ENCODE measurements at regions not wholly inside any gene's neighbourhood (a gene's known extent, or its start where the extent isn't known, plus 50 kb on each side); places are given as distances from the start of the nearest gene placed in this dataset.
"Not testable (repeated sequence)": the region's sequence is repeated elsewhere in the genome, so short reads cannot be mapped to it uniquely, and the experiment has no call there.

DNA sequence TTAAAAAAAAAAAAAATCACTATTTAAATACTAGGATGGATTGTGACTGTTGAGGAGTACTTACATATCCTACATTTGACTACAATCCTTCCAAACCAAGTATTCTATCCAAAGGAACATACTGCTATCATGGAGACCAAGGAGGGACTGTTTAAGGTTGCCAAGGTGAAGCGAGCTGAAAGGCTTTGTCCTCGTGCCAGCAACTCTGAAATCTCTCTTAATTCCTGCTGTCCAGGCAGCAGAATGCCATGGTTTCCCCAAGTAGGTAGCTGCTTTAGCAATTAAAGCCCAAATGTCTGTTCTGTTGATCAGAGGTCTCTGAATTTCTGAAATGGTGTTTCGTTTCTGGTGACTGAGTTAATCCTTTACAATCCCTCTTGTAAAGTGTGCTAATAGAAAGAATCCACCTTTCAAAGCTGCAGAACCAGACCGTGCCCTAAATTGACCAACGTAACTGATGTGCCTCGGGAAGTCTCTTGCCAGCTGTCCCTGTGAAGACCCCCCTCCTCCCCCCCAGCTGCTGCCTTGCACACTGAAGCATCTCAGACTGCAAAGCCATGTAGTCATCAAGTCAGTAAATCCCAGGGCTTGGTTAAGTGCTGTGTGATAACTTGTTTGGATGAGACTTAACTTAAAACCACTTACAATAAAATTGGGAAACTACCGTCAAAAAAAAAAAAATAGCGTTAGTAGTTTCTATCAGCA lies 210.9 kb downstream of the CYLC2 start:
- H3K27ac Mint-ChIP-seq, H3K4me1 Mint-ChIP-seq, H3K27me3 Mint-ChIP-seq, H3K4me3 Mint-ChIP-seq, H3K36me3 Mint-ChIP-seq: not testable (repeated sequence)
- H3K9me3 Mint-ChIP-seq, result peaks cover 25% of the 10 kb centered on the region

DNA sequence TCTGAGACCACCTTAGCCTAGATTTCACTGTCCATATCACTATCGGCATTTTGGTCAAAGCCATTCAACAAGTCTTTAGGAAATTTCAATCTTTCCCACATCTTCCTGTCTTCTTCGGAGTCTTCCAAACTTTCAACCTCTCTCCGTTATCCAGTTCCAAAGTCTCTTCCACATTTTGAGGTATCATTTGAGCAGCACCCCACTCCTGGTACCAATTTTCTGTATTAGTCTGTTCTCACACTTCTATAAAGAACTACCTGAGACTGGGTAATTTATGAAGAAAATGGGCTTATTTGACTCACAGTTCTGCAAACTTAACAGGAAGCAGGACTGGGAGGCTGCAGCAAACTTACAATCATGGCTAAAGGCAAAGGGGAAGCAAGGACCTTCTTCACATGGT lies 215.5 kb downstream of the CYLC2 start:
- Mint-ChIP-seq H3K36me3 (no peaks in the 10 kb centered on the region), H3K27ac (no peak overlapping the region), H3K27me3 (no peaks in the 10 kb centered on the region), H3K4me3 (no peak overlapping the region), H3K4me1 (no peaks in the 10 kb centered on the region), H3K9me3 (peaks cover 20% of the 10 kb centered on the region)

DNA sequence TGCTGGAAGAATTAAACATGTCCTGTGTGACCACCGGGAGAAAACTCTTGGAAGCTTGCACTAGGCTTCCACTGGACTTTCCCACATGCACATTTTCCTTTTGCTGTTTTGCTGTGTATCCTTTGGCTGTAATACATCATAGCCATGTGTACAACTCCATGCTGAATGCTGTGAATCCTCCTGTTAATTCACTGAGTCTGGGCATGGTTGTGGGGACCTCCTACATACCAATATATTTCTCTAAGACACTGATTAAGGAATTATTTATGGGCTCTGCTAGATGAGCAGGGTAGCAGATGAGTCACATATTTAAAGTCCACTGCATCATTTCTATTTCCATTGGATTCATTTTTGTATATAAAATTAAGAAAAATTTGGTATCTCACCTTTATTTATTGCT lies 220.1 kb downstream of the CYLC2 start:
- peaks cover 11% of the 10 kb centered on the region for H3K9me3 Mint-ChIP-seq
- no peaks in the 10 kb centered on the region for H3K36me3 Mint-ChIP-seq
- no peak overlapping the region for H3K27ac Mint-ChIP-seq
- no peaks in the 10 kb centered on the region for H3K4me1 Mint-ChIP-seq
- no peak overlapping the region for H3K4me3 Mint-ChIP-seq
- H3K27me3 Mint-ChIP-seq, result no peaks in the 10 kb centered on the region

DNA sequence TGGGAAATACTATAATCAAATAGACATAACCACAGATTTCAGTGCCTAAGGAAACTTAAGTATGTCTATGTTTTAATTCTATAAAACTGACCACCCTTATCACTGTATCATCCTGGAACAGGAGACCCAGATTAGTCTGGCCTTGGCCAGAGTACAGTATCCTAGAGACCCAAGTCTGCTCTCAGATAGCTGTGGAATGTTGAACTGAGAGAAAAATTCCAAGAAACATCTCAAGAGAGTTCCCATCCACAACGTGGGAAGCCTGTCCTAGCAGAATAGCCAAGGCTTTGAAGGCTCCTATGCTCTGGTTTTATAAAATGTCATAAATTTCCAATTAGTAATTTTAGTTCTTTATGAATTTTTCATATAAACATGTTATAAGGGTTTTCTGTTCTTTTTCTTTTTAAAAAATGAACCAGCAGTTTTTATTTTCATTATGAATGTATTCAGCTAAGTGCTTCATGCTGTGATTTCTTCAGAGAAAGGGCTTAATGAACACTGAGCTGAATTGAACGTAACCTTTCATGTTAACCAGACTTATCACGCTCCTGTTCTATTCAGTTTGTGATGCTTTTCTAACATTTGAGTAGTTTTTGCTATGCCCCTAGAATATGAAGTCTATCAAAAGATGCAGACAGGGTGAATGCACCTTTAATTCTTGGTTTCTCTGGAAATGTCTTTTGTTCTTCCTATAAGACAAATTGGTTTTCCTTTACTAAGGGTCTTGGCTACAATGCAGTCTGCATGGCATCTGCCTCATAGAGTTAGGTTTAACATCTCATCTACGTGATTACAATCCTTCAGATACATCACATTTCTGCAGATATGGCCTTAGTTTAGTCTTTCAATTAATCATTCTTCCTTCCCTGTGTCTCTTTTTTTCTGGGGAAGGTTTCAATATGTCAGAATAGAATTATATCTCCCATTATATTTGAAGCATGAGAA lies 230.8 kb downstream of the CYLC2 start:
- Mint-ChIP-seq H3K9me3 (peaks cover 7% of the 10 kb centered on the region), H3K4me3 (no peak overlapping the region), H3K36me3 (no peaks in the 10 kb centered on the region), H3K27me3 (no peaks in the 10 kb centered on the region), H3K27ac (no peak overlapping the region), H3K4me1 (no peaks in the 10 kb centered on the region)

DNA sequence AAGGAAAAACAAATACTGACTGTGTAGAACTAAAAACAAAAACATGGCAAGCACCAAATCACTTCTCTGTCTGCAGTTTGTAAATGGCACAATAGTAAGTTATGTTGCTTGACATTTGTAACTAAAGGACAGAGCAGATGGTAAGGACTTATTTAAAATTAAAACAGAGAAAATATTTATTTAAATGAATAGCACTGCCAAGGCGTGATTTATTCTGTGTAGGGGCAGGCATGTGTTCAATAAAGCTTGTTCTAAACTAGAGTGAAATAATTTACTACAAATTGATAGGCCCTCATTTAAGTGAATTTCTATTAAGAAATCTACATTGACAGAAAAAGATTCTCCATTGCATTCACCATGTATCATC lies 231.5 kb downstream of the CYLC2 start:
- Mint-ChIP-seq H3K27ac (no peak overlapping the region), H3K36me3 (no peaks in the 10 kb centered on the region), H3K4me3 (no peak overlapping the region), H3K9me3 (peaks cover 4% of the 10 kb centered on the region), H3K27me3 (no peaks in the 10 kb centered on the region), H3K4me1 (no peaks in the 10 kb centered on the region)

DNA sequence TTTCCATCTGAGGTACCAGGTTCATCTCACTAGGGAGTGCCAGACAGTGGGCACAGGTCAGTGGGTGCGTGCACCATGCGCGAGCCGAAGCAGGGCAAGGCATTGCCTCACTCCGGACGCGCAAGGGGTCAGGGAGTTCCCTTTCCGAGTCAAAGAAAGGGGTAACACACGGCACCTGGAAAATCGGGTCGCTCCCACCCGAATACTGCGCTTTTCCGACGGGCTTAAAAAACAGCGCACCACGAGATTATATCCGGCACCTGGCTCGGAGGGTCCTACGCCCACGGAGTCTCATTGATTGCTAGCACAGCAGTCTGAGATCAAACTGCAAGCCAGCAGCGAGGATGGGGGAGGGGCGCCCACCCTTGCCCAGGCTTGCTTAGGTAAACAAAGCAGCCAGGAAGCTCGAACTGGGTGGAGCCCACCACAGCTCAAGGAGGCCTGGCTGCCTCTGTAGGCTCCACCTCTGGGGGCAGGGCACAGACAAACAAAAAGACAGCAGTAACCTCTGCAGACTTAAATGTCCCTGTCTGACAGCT lies 242.5 kb downstream of the CYLC2 start:
- not testable (repeated sequence) for H3K4me1 Mint-ChIP-seq, H3K27me3 Mint-ChIP-seq, H3K36me3 Mint-ChIP-seq, H3K27ac Mint-ChIP-seq, H3K4me3 Mint-ChIP-seq, H3K9me3 Mint-ChIP-seq

DNA sequence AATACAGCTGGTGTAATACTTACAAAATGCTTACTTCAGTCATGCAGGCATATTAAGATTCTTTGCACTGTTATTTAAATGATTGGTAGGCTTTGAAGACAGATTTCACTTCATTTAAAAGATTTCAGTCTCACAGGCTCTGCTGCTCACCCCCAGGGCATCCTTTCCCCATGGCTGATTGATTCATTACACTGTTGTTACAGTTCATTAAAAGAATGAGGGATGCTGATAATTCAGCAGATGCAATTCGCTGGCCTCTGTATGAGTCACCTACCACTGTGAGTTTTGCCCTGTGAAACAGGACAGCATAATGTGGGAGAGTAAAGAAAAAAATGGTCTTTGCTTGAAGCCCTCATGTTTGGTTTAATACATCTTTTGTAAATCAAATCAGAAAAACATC lies 246.9 kb downstream of the CYLC2 start:
- no peak overlapping the region for H3K4me3 Mint-ChIP-seq
- peaks cover 6% of the 10 kb centered on the region for H3K9me3 Mint-ChIP-seq
- H3K27me3 Mint-ChIP-seq, result no peaks in the 10 kb centered on the region
- no peaks in the 10 kb centered on the region for H3K4me1 Mint-ChIP-seq
- H3K27ac Mint-ChIP-seq, result no peak overlapping the region
- no peaks in the 10 kb centered on the region for H3K36me3 Mint-ChIP-seq

DNA sequence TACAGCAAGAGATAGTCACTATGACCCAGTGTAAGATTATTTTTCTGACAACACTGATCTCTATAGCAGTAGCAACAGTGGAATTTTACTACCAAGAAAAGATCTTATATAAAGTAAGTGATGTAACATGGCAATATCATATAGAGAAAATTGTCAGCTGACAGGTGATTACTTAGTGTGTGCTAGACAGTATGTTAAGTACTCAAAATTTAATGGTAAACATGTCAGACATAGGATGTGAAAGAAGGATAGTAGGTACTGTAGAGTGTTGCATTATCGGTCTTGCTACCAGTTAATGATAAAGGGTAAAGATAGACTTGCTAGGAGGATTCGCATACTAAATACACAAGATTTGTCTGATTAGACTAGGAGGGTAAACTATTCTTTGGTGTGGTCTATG lies 247.4 kb downstream of the CYLC2 start:
- no peak overlapping the region for H3K27ac Mint-ChIP-seq
- no peaks in the 10 kb centered on the region for H3K27me3 Mint-ChIP-seq
- H3K36me3 Mint-ChIP-seq, result no peaks in the 10 kb centered on the region
- H3K9me3 Mint-ChIP-seq, result peaks cover 6% of the 10 kb centered on the region
- H3K4me1 Mint-ChIP-seq, result no peaks in the 10 kb centered on the region
- H3K4me3 Mint-ChIP-seq, result no peak overlapping the region

DNA sequence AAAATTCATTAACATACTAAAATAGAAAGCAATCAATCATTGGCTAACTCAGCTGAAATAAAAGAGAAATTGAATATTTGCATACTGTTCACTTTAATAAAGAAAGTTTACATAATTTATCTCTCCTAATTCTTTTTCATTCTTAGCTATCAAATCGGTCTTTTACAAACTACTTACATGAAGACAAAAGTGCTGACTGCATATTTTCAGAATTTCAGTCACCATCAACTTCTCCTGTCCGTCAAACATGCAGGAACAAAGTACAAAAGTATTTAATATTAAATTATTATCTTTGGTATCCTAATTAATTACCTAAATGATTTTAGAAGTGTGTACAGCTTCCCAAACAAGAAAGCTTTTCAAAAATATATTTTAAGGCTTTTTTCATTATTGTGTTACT lies 248.4 kb downstream of the CYLC2 start:
- H3K4me3 Mint-ChIP-seq, result no peak overlapping the region
- H3K9me3 Mint-ChIP-seq, result peaks cover 6% of the 10 kb centered on the region
- no peaks in the 10 kb centered on the region for H3K36me3 Mint-ChIP-seq
- no peaks in the 10 kb centered on the region for H3K27me3 Mint-ChIP-seq
- no peak overlapping the region for H3K27ac Mint-ChIP-seq
- no peaks in the 10 kb centered on the region for H3K4me1 Mint-ChIP-seq

DNA sequence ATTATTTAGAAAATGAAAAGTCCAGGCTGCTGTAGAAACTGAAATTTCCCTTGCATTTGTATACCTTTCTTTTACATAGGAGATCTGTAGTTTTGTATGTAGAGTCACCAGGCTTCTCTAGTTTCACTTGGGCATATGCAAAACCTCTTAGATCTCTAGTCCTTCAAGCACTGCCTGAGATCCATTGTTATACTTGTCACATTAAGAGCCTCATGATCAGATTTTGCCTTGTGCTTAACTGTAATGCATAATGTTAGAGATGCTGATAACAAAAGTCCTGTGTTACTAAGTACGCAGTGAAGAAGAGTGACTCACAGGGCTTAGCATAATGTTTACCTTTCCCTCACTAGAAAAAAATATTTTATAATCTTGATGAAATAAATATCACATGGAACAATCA lies 250.2 kb downstream of the CYLC2 start:
- Mint-ChIP-seq H3K4me1 (no peaks in the 10 kb centered on the region), H3K4me3 (no peak overlapping the region), H3K27me3 (no peaks in the 10 kb centered on the region), H3K27ac (no peak overlapping the region), H3K36me3 (no peaks in the 10 kb centered on the region), H3K9me3 (peaks cover 6% of the 10 kb centered on the region)

DNA sequence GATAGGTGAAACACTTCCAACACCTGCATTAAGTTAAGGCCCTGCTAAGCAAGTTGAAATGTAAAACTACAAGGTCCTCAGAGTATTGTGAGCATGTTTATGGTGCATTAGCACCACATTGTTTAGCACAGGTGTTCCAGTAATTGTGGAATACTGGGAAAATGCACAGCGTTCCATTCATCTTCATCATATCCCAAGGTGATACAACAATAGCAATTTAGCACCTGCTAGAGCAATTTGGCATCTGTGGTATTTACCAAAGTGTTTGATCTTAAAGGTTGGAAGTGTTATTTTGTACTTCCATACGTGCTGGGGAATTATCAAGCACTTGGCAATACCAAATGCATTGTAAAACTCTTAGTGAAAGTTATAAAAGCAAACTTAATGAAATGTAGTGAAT lies 266.8 kb downstream of the CYLC2 start:
- Mint-ChIP-seq H3K36me3 (no peaks in the 10 kb centered on the region), H3K4me1 (no peaks in the 10 kb centered on the region), H3K9me3 (peaks cover 5% of the 10 kb centered on the region), H3K27ac (no peak overlapping the region), H3K27me3 (no peaks in the 10 kb centered on the region), H3K4me3 (no peak overlapping the region)

DNA sequence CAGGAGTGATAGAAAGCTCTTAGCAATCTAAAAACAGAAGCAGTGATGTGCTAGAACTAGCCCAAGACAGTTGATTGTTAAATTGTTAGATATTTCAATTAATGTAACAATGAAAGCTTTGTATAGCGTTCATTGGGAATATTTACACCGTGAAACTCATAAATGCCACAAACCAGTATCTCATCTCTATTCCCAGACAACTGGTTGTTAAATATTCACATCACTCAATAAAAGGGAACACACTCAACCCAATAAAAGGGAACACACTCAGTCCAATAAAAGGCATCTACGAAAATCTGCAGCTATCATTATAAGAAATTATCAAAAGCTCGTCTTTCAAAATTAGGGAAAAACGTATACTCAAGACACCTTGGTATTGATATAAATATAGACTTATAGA lies 270.9 kb downstream of the CYLC2 start:
- Mint-ChIP-seq H3K27ac (no peak overlapping the region), H3K36me3 (no peaks in the 10 kb centered on the region), H3K4me1 (no peaks in the 10 kb centered on the region), H3K27me3 (no peaks in the 10 kb centered on the region), H3K4me3 (no peak overlapping the region), H3K9me3 (peaks cover 5% of the 10 kb centered on the region)

DNA sequence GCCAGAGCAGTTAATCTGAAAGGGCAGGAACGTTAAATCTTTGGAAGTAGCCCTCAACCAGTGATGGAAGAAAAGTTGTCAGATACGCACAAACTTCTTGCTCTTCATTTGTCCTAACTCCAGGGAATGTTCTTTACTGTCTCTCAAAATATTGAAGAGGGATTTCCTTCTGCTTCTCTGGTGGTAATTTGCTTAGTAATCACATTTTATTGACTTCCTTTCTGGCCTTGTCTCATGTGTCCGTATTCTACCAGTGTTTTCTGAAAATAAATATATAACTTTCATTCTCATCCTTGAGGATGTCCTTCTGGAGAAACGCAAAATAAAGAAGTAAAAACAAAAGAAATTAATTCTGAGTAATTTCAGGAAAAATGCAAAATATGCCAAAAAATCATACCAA lies 282.1 kb downstream of the CYLC2 start:
- Mint-ChIP-seq H3K4me3 (no peak overlapping the region), H3K27ac (no peak overlapping the region), H3K4me1 (no peaks in the 10 kb centered on the region), H3K9me3 (no peaks in the 10 kb centered on the region), H3K36me3 (no peaks in the 10 kb centered on the region), H3K27me3 (no peaks in the 10 kb centered on the region)

DNA sequence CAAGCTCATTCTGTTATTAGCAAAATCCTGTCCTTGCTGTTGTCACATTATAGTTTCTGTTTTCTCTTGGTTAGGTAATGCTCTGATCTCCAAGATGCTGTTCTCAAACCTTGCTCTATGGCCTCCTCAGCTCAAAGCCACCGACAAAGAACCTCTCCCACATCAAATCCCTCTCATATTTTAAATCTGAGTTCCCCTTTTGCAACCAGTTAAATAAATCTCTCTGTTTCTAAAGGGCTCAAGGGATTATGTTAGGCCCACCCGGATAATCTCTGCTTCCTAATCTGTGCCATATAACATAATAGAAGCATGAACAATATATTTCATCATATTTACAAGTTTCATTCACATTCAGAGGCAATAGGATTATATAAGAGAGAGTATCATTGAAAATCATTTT lies 286.0 kb downstream of the CYLC2 start:
- H3K27ac Mint-ChIP-seq, result no peak overlapping the region
- no peaks in the 10 kb centered on the region for H3K27me3 Mint-ChIP-seq
- no peaks in the 10 kb centered on the region for H3K4me1 Mint-ChIP-seq
- no peaks in the 10 kb centered on the region for H3K9me3 Mint-ChIP-seq
- H3K36me3 Mint-ChIP-seq, result no peaks in the 10 kb centered on the region
- no peak overlapping the region for H3K4me3 Mint-ChIP-seq

DNA sequence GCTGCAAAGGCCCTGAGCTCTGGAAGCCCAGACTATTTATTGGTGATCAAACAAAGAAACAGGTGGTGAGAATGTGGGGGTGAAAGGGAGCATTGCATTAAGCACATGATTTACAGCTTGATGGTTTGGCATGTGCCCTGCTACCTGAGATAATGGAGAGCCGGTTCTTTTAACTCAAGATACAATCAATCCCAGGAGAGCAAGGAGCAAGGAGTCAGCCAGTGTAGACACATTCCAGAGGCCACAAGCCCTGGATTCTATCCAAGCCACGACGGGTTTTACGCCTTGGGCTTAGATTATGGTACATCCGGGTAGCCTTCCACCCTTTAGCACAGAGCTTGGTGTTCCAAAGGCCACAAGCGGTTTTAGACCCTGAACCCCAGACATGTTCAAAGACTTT lies 292.2 kb downstream of the CYLC2 start:
- Mint-ChIP-seq H3K4me3 (no peak overlapping the region), H3K27me3 (no peaks in the 10 kb centered on the region), H3K36me3 (no peaks in the 10 kb centered on the region), H3K27ac (no peak overlapping the region), H3K9me3 (no peaks in the 10 kb centered on the region), H3K4me1 (no peaks in the 10 kb centered on the region)

DNA sequence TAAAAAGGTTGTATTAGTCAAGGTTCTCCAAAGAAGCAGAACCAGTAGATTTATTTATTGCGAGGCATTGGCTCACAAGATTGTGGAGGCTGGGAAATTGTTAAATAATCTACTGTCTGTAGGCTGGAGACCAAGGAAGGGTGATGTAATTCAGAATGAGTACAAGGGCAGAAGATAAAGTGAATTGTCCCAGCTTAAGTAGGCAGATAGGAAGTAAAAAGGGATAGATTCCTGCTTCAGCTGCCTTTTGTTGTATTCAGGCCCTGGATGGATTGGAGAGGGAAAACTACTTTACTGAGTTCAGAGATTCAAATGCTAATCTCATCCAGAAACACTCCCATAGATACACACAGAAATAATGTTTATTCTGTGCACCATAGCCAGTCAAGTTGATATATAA lies 301.1 kb downstream of the CYLC2 start:
- Mint-ChIP-seq H3K4me1 (no peaks in the 10 kb centered on the region), H3K27me3 (no peaks in the 10 kb centered on the region), H3K27ac (no peak overlapping the region), H3K9me3 (no peaks in the 10 kb centered on the region), H3K4me3 (no peak overlapping the region), H3K36me3 (no peaks in the 10 kb centered on the region)
